GM11168 (cell line): ENCODE measurements at regions not wholly inside any gene's neighbourhood (a gene's known extent, or its start where the extent isn't known, plus 50 kb on each side); places are given as distances from the start of the nearest gene placed in this dataset.
"Not testable (repeated sequence)": the region's sequence is repeated elsewhere in the genome, so short reads cannot be mapped to it uniquely, and the experiment has no call there.

ENCODE experiments used
- in situ Hi-C: fragments of 300-500 bp; cut with MboI; formaldehyde crosslinking; loops from one replicate; pipeline ENCODE4 v1.12.0; 2022; ENCODE audit warnings: low sequenced_read_pairs; ENCODE audit not compliant: unreplicated experiment

DNA sequence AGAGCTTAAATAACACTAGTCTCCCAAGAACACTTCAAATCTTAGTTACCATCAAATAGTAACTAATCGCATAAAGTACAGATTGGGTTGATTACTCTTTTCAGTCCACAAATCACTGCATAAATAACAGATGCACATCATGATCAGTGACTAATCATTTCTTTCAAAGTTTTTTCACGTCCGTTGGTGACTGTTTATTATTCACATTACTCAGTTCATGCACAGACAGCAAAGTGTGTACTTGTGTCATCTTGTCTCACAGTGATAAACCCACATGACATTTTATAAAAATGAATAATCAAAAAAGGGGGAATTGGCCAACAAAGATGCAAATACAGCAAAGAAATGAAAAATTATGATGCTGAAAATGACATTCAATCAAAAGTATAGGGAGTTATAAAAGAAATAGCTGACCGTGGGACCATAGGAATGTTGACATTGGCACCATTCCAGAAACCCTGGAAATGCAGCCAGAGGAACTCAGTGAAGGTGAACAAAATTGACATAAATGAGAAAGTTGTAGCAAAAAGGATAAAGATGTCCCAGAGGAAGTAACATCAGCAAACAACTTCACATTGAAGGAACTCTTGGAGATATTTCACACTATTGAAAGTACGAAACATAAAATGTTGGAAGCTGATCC lies 161.5 kb downstream of the SOX3 start:
- in situ Hi-C loops: no loop called here

DNA sequence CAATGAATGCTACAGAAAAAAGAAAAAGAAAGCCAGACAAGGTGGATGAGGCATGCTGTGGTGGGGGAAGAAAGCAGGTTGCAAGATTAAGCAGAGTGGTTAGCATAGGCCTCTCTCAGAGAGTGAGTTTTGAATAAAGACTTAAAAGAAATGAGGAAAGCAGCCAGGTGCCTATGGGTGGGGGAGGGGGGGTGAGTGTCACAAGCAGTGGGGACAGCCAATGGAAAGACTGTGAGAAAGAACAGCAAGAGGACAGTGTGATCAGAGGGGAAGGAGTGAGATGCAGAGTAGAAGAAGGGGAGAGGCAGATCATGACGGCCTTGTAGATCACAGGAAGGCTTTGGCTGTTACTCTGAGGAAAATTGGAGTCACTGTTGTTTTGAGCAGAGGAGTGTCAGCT lies 162.5 kb downstream of the SOX3 start:
- in situ Hi-C loops: no loop called here

DNA sequence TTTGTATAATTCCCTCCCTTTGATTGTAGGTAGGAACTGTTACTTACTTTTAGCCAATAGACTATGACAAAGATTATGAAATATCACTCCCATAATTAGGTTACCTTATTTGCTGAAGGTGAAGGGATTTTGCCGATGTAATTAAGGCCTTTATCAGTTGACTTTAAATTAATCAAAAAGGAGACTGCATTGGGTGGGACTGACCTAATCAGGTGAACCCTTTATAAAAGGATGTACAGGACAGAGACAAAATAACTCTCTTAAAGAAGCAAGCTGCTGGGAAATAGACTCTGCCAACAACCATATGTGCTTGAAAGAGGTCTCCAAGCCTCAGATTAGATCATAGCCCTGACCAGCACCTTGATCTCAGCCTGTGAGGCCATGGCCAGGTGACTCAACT lies 167.6 kb downstream of the SOX3 start:
- in situ Hi-C loops: no loop called here

DNA sequence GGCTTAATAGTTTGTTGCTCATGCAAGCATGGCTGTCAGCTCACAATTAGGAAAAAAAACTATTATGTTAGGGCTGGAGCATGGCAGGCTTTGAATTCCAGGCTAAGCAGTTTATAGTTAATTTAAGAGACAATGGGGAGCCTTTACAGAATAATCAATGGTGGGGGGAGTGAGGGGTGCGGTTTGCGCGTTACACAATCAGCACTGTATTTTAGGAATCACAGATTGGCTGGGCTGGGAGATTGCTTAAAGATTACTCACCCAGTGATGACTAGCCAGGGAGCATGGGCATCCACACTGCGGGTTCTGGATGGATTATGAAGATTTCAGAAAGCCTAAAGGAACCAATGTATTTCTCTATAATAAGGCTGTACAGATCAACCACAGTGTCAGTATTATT lies 186.6 kb downstream of the SOX3 start:
- in situ Hi-C loops: no loop called here

DNA sequence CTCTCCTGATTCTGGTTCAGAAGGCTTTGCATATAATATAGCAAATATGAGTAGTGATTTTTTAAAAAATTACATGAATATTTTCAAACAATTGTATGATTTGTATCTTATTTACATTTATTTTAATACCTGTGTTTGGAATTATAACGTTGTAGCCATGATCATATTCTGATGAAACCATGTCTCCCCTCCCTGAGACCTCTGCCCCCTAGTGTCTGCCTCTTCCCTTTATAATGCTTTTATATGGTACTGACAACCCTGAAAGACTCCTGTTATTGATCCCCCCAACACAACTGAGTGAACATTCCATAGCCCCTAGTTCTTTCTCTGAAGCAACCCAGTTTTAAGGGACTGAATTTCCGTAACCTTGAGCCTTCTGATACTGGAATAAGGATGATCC lies 187.4 kb downstream of the SOX3 start:
- in situ Hi-C loops: no loop called here

DNA sequence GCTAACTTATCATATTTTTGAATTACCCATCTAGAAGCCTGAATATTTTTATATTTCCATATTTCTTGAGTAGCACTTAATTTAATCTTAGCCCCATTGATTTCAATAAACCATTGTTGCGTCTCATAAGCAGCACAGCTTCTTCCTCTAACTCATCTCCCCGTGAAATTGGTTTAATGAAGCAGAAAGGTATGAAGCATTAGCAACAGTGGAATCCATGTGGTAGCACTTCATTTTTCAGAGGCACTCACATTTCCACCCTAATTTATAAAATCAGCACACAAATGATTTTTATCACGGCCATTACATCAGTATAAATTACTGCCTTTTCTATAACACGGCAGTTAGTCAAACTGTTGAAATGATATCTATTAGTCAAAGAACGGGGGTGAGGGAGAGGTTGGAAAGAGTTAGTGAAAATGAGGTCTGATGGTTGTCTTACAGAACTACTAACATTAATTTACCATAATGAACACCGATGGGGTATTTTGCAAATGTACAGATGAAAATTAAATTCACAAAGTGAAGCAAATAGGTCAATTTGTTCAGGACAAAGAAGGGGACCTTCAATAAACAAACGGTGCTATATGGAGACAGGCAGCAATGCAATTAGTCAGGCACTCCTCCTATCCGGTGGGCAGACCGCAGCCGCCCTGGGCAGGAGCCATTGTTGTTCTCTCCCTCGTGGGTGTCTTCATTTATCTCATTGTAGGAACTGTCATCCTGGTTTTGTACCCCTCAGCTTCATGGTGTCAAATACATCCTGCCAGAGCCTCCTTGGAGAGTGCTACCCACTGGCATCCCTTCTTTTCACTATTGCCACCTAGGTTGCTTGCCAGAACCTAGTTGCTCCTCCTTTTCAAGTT lies 205.7 kb downstream of the SOX3 start:
- in situ Hi-C loops: no loop called here

DNA sequence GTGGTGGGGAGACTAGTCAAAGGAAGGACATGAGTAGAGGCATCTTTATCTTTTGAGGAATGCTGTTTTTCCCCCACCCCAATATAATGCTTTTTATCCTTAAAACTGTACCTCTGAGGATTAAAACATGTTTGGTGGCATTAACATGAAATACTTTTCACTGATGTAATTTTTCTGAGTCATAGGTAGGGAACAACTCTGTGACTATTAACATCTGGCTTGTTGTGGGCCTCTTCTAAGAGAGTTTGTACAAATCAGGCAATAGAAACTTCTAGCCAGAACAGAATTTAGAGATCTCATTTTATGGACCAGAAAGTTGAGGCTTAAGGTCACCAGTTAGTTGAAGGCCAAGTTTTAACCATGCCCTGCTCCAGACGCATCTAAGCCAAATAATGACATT lies 207.6 kb downstream of the SOX3 start:
- in situ Hi-C loops: no loop called here

DNA sequence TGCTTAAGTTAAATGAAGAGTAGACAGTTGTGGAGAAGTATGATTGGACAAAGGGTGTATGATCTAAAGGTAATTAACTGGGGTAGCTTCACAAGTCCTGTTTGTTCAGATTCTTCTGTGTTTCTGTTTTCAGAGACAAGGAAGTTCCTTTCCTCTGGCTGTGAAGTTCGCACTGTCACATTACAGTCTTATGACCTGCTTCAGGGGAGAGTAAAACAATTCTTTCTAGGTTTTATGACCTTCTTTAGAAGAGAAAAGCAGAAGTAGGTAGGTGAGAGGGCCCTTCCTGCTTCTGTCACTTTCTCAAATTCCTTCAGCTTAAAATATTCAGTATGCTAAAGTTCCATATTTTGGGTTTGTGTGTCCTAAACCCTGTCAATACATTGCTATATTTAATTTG lies 211.9 kb downstream of the SOX3 start:
- in situ Hi-C loops: no loop called here

DNA sequence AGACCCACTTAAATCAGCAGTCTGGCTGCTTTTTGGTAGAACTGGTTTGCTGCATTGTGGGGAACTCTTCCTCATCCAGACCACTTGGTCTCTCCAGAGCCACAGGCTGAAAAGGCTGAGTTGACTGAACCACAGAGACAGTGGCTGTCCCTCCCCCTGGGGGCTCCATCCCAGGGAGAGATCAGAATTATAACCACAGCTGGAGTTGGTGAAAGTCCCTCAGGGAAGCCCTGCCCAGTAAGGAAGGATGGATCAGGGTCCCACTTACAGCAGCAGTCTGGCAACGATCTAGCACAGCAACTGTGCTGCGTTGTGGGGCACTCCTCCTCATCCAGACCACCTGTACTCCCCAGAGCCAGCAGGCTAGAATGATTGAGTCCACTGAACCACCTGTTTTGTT lies 212.7 kb downstream of the SOX3 start:
- in situ Hi-C loops: no loop called here

DNA sequence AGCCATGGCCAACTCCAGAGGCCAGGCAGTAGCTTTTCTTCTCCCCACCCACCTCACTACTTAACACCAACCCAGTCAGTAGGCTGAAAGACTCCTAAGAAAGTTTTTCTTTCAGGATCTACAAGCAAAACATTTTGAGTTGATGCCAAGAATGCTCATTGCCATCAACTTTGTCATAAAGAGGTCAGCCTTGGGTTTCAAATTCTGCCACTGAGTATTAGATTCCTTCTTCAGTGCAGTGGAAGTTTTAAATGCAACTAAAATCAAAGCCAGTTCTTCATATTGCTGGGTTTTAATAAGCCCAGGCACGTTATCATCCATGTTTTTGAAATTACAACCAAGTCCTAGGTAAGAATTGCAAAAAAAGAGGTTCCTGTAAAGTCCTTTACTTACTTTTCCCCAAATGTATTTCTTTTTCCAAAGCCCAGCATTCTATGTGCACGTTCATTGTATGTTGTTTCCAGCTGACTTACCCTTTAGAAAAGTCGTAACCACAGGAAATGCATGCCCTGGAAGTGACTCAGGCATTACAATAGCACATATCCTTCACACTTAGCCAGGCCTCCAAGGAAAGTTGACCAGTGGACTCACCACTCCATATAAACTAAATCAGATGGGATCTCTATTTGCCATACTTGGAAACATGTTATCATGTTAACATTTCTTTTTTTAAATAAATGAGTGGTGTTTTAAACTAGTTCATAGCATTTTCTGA lies 229.9 kb downstream of the SOX3 start:
- in situ Hi-C loops: no loop called here

DNA sequence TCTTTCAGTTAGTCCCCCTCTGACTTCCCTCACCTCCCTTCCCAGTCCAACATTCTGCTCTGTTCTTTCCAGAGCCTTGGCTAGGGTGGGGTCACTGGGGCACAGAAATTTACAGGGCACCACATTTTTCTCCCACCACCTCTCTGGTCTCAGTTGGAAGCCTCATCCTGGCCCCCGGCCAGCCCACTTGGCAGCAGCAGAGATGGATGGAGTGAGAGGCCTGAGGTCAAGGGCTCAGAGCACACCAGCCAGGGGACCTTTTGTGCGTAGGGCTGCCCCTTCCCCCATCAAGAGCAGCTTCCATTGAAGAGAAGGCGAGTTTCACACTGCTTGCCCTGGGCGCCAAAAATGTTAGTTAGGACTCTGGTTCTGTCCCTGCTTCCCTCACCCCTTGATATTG lies 230.9 kb downstream of the SOX3 start:
- in situ Hi-C loops: no loop called here

DNA sequence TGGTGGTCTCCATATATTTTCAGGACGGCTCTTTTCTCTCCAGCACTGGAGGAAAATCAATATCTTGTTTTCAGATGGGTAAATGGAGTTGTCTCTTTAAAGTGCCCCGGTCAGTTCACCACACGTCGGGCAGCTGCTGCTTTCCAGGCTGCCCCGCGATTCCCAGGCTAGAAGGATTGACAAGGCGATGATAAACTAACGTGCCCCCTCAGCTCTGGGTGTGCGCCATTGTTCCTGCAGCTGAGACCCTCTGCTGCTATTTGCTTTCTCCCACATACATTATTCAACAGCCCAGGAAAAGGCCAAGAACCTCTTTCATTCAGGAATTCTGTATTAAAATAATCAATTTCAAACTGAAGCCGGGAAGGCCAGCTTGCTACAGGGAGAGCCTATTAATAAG lies 254.5 kb downstream of the SOX3 start:
- in situ Hi-C loops: no loop called here

DNA sequence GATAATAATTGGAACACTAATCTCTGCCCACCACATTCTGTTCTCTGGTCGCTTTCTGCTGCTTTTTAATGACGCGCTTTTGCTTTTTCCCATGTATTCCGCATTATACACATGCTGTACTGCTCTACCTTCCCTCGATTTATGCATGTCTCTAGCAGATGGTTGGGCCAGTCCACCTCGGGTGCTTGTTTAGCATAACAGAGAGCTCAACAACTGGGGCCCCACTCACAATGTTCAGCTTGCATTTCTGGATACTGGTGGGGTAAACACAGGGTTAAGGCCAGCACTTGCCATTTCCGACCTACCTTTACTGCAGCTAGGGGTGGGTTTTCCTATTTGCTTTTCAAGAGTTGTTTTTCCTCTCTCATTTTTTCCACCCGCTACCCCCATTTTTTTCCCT lies 255.8 kb downstream of the SOX3 start:
- in situ Hi-C loops: no loop called here

DNA sequence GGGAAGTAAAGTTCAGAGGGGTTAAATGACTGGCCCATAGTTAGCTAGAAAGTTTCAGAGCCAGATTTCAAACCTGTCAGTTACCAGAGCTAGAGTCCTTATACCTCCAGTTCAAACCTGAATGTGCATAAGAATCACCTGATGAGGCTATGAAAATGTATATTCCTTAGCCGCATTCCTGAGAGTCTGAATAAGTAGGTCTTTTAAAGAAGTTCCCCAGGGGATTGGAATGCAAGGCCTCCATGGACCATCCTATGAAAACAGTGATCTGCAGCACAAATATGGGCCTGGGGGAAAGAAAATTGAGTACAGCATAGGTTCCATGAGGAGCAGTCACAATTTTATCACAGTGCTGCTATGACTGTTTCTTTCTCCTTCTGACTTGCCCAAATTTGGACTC lies 263.9 kb upstream of the CXorf66 start:
- in situ Hi-C loops: no loop called here

DNA sequence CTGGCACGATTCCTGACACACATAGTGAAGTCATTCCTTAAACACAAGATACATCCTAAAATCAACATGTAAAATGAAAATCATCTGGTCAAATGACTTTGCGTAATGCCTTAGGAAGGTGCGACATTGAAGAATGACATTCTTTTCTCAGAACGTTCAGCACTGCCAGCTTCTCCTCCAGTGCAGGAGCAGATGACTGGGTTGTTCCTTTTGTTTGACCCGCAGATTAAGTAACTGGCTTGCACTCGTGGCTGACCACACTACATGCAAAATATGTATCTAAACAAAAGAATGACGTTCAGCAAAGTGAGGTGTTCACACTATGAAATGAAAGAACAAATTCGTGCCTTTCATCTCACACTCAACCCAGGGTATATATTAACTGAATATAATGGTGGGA lies 260.7 kb upstream of the CXorf66 start:
- in situ Hi-C loops: not testable (repeated sequence)

DNA sequence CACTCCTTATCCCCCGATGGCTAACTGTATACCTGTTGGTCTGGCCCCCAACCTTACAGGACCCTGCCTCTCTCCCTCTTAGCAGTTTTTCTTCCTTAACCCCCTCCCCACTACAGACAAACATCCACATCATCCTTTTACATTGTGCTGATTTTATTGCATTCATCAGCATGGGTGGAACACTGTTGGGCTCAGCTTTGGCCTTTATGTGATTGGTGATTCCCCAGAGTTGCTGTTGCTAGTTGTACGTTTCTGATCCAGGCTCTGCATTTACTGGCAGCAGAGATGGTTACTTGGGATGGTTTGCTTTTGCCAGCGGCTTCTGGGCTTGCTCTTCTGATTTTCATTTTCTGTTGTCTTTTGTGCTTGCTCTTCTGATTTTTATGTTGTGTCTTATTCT lies 250.6 kb upstream of the CXorf66 start:
- in situ Hi-C loops: not testable (repeated sequence)

DNA sequence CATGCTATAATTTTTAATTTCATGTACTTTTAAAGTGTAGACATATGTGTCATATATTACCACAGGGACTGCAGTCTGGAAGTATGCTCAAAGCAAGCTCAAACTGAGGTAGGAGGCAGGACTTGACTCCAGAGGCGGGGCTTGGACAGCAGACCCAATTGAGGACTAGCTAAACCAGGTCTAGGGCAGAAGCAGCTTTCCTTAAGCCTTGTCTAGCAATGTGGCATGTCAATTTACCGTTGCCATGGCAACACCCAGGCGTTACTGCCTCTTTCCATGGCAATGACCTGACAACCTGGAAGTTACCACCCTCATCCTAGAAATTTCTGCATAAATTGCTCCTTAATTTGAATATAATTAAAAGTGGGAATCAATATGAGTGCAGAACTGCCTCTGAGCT lies 249.2 kb upstream of the CXorf66 start:
- in situ Hi-C loops: not testable (repeated sequence)

DNA sequence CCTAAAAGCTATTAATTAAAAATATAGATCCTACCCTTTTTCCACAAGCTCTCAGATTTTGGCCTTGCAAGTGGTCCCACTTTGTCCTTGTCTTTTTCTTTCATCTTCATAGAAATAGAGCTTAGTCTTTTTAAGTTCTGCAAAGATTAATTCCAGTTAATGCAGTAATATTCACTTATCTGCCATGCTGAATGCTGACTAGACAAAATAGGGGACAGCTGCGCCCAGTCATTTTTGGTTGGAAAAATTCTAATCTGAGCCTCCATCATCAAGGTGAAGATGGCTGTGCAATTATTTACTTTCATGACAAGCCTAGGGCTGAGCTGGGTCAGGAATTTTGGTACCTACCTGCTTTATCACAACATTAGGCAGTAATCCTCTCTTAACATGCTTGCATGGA lies 241.3 kb upstream of the CXorf66 start:
- in situ Hi-C loops: no loop called here

DNA sequence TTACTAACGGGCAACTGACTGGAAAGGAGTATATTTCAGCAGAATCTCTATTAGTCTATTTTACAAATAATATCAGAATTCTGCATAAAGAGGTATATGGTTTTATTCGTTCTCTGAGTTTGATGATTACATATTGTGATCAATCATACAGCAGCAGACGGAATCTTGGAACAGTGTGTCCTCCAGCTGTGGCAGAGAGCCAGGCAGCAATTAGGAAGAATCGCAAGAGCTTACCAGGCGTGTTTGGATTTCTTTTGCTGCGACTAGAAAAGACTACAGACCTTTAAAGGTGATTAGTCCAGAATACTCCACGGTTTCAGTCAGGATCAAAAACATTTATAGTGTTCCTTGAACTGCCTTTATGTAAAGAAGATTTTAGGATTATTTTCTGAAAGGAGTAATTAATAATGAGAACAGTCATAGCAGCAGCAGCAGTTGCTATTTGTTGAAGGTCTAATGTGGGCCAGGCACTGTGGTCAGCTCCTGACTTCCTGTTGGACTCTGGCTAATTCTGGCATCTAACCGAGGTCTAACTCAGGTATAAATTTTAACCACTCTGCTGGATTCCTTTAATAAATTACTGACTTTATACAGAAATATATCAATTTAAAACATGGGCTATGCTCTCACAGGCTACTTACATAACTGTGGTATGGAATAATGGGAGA lies 225.3 kb upstream of the CXorf66 start:
- in situ Hi-C loops: no loop called here

DNA sequence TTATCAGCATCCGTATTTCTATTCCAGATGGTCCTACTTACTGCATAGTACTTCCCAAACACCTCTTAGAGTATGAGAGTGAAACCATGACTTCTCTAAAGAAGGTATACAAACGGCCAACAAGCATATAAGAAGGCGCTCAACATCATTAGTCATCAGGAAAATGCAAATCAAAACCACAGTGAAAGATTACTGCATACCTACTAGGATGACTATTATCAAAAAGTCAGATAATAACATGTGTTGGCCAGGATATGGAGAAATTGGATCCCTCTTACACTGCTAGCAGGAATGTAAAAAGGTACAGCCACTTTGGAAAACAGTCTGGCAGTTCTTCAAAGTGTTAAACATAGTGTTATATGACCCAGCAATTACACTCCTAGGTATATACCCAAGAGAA lies 215.3 kb upstream of the CXorf66 start:
- in situ Hi-C loops: no loop called here

DNA sequence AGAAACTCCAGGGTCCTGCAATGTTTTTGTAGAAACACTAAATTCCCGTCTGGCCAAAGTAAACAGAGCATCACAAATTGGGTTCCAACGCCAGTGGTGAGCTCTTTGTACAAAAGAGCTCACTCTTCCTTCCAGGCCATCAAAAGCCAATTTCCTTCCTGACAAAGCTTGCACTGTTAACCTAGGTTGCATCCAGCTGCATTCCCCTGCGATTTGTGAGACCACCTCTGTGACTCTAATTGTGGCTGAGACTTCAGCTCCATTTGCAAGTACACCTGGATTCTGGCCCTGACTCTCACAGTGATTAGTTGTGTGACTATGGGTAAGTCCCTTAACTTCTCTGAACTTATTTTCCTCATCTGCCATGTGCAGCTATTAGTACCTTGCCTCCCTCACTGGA lies 212.5 kb upstream of the CXorf66 start:
- in situ Hi-C loops: no loop called here
